Activated CD8-positive, alpha-beta memory T cell treated with anti-CD3 and anti-CD28 coated beads for 4 hours (primary cell): ENCODE measurements at regions not wholly inside any gene's neighbourhood (a gene's known extent, or its start where the extent isn't known, plus 50 kb on each side); places are given as distances from the start of the nearest gene placed in this dataset.
"Not testable (repeated sequence)": the region's sequence is repeated elsewhere in the genome, so short reads cannot be mapped to it uniquely, and the experiment has no call there.

Experiments used
- DNase-seq, 2 donors: peaks; one replicate each; pipeline ENCODE4 v3.0.0-alpha.2; 2020; ENCODE audit warnings: low read depth in 2 of 2

GRCh38 chr5:57069115-57069835 is 104.6 kb upstream of the GPBP1 start:
- DNase-seq = no peak

GRCh38 chr5:57072218-57072892 is 101.5 kb upstream of the GPBP1 start:
- no peak for DNase-seq

GRCh38 chr5:57082441-57083067 is 91.3 kb upstream of the GPBP1 start:
- no peak for DNase-seq

GRCh38 chr5:57085306-57086081 is 88.4 kb upstream of the GPBP1 start:
- no peak for DNase-seq

GRCh38 chr5:57087947-57088346 is 85.9 kb upstream of the GPBP1 start:
- not testable (repeated sequence) for DNase-seq

- no peak for DNase-seq
Observed at GRCh38 chr5:57094753-57095683, 78.8 kb upstream of the GPBP1 start.

GRCh38 chr5:57097526-57097925 is 76.3 kb upstream of the GPBP1 start:
- no peak for DNase-seq

- DNase-seq = no peak
Observed at GRCh38 chr5:57102189-57102904, 71.5 kb upstream of the GPBP1 start.

GRCh38 chr5:57102905-57103255 is 71.0 kb upstream of the GPBP1 start:
- no peak for DNase-seq

- no peak for DNase-seq
Observed at GRCh38 chr5:57103317-57103907, 70.4 kb upstream of the GPBP1 start.

GRCh38 chr5:57106661-57107060 is 67.2 kb upstream of the GPBP1 start:
- DNase-seq = no peak

GRCh38 chr5:57111993-57112392 is 61.9 kb upstream of the GPBP1 start:
- DNase-seq = no peak

- DNase-seq = no peak
Observed at GRCh38 chr5:57113481-57113880, 60.4 kb upstream of the GPBP1 start.

GRCh38 chr5:57117596-57117995 is 56.3 kb upstream of the GPBP1 start:
- peak; percentile 24 to 61 for DNase-seq

GRCh38 chr5:57119031-57119430 is 54.8 kb upstream of the GPBP1 start:
- no peak for DNase-seq

GRCh38 chr5:57124014-57124413 is 49.8 kb upstream of the GPBP1 start:
- DNase-seq = no peak
